Epithelial cell of esophagus (primary cell): ENCODE measurements at regions not wholly inside any gene's neighbourhood (a gene's known extent, or its start where the extent isn't known, plus 50 kb on each side); places are given as distances from the start of the nearest gene placed in this dataset.

Source experiments
- DNase-seq: peaks from one replicate; pipeline ENCODE4 v3.0.0; 2010; ENCODE audit warnings: low read depth
- H3K4me3 ChIP-seq: 2 replicates; pipeline ENCODE4 v1.5.1; 2011; ENCODE audit warnings: mild to moderate bottlenecking, low read length, control low read depth
- CTCF ChIP-seq: IDR thresholded peaks from 2 replicates; pipeline ENCODE4 v1.5.1; 2011; ENCODE audit warnings: low read depth, mild to moderate bottlenecking, low read length, control low read depth, inconsistent platforms; ENCODE audit not compliant: insufficient read depth; ENCODE audit errors: missing control alignments

- H3K4me3 ChIP-seq, result no peak overlapping the region
- no peak for TF ChIP-seq CTCF
- peak; percentile 84 for DNase-seq
Measured at GRCh38 chr16:50924759-50925545, 183.1 kb downstream of the CYLD start.

GRCh38 chr16:50917950-50918703, 176.2 kb downstream of the CYLD start:
- no peak for DNase-seq
- no peak overlapping the region for H3K4me3 ChIP-seq
- no peak for TF ChIP-seq CTCF

GRCh38 chr16:50916040-50916439, 174.2 kb downstream of the CYLD start:
- H3K4me3 ChIP-seq, result no peak overlapping the region
- no peak for TF ChIP-seq CTCF
- DNase-seq, result peak; percentile 96

GRCh38 chr16:50915120-50915519, 173.2 kb downstream of the CYLD start:
- no peak for DNase-seq
- H3K4me3 ChIP-seq, result no peak overlapping the region
- no peak for TF ChIP-seq CTCF

- DNase-seq, result no peak
- TF ChIP-seq CTCF, result no peak
- H3K4me3 ChIP-seq, result no peak overlapping the region
Measured at GRCh38 chr16:50910736-50911100, 168.8 kb downstream of the CYLD start.

GRCh38 chr16:50909831-50910735, 168.2 kb downstream of the CYLD start:
- no peak for TF ChIP-seq CTCF
- no peak overlapping the region for H3K4me3 ChIP-seq

More at GRCh38 chr16:50909831-50910735, 168.2 kb downstream of the CYLD start:
- DNase-seq, result no peak
